ENCODE measurements at regions not wholly inside any gene's neighbourhood (a gene's known extent, or its start where the extent isn't known, plus 50 kb on each side); places are given as distances from the start of the nearest gene placed in this dataset.

DNA sequence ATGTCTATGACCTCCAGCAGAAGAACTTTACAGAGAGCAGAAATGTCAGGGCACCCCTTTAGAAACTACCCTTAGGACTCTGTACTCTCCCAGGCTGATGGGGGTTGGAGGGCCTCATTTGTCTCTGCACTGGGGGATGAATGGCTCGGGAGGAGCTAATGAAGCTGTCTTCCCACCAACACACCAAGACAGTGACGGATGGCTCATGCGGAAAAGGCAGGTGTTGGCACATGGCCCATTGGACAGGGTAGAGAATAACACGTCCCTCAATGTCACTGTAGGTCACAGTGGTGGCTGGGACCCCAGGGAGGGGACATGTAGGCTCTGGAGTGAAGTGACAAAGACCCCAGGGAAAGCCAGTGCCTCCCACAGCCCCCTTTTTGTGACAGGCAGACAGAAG, 64.0 kb upstream of the PCBD1 start:
- no peaks in the 10 kb centered on the region for H3K4me1 ChIP-seq (ENCODE audit: control insufficient read depth, insufficient read depth, low read length)
- H3K36me3 ChIP-seq (ENCODE audit: control insufficient read depth, insufficient read depth, low read length): no peaks in the 10 kb centered on the region
- H3K4me3 ChIP-seq (ENCODE audit: low read length): no peak overlapping the region
- intact Hi-C loops (cut with micrococcal nuclease): no loop called here
- no peaks in the 10 kb centered on the region for H3K36me3 Mint-ChIP-seq
- H3K9me3 Mint-ChIP-seq: no peaks in the 10 kb centered on the region
- no peaks in the 10 kb centered on the region for H3K9me3 ChIP-seq (ENCODE audit: control insufficient read depth, insufficient read depth, low read length)
- no peaks in the 10 kb centered on the region for H3K27me3 ChIP-seq (ENCODE audit: control insufficient read depth, insufficient read depth, low read length)
- 73% methylated on average over 3 of the region's 4 CpGs for WGBS (ENCODE audit: insufficient coverage)
- no peak overlapping the region for H3K27ac Mint-ChIP-seq
- TF ChIP-seq, protein P1, sequence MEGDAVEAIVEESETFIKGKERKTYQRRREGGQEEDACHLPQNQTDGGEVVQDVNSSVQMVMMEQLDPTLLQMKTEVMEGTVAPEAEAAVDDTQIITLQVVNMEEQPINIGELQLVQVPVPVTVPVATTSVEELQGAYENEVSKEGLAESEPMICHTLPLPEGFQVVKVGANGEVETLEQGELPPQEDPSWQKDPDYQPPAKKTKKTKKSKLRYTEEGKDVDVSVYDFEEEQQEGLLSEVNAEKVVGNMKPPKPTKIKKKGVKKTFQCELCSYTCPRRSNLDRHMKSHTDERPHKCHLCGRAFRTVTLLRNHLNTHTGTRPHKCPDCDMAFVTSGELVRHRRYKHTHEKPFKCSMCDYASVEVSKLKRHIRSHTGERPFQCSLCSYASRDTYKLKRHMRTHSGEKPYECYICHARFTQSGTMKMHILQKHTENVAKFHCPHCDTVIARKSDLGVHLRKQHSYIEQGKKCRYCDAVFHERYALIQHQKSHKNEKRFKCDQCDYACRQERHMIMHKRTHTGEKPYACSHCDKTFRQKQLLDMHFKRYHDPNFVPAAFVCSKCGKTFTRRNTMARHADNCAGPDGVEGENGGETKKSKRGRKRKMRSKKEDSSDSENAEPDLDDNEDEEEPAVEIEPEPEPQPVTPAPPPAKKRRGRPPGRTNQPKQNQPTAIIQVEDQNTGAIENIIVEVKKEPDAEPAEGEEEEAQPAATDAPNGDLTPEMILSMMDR (IDR thresholded peaks at IDR 0.05): no peak
- no peaks in the 10 kb centered on the region for H3K4me1 Mint-ChIP-seq
- H3K4me3 Mint-ChIP-seq: no peak overlapping the region
- H3K27me3 Mint-ChIP-seq (ENCODE audit: low read depth in 2 of 2): peaks cover 0 to 6% of the 10 kb centered on the region in 2 donors
- ATAC-seq (no peak), DNase-seq (no peak)
- H3K27ac ChIP-seq (ENCODE audit: low read length): no peak overlapping the region

DNA sequence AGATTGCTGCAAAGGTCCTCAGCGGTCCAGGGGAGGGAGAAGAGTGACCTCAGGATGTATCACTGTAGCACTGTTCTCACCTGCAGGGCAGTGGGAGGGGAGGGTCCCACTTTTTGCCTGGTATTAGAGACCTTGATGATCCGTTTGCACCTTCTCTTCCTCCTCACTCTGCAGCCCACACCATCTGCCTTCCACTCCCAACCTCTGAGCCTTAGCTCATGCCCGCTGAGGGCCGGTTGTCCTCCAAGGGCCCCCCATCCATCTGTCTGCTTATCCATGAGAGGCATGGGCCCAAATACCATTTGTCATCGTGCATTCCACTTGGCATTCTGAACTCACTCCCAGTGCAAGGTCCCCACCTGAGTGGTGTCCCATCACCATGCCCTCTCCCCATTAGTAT, 64.6 kb upstream of the PCBD1 start:
- TF ChIP-seq, protein P1 (IDR thresholded peaks at IDR 0.05): no peak
- no peak overlapping the region for H3K27ac Mint-ChIP-seq
- H3K27me3 ChIP-seq (ENCODE audit: control insufficient read depth, insufficient read depth, low read length): no peaks in the 10 kb centered on the region
- H3K9me3 ChIP-seq (ENCODE audit: control insufficient read depth, insufficient read depth, low read length): no peaks in the 10 kb centered on the region
- H3K4me3 ChIP-seq (ENCODE audit: low read length): no peak overlapping the region
- no peaks in the 10 kb centered on the region for H3K36me3 Mint-ChIP-seq
- peaks cover 0 to 6% of the 10 kb centered on the region in 2 donors for H3K27me3 Mint-ChIP-seq (ENCODE audit: low read depth in 2 of 2)
- H3K4me1 Mint-ChIP-seq: no peaks in the 10 kb centered on the region
- H3K9me3 Mint-ChIP-seq: no peaks in the 10 kb centered on the region
- H3K36me3 ChIP-seq (ENCODE audit: control insufficient read depth, insufficient read depth, low read length): no peaks in the 10 kb centered on the region
- ATAC-seq: no peak
- WGBS (ENCODE audit: insufficient coverage): 78% methylated on average over 5 of the region's 5 CpGs
- no peak for DNase-seq
- no peaks in the 10 kb centered on the region for H3K4me1 ChIP-seq (ENCODE audit: control insufficient read depth, insufficient read depth, low read length)
- intact Hi-C loops (cut with micrococcal nuclease): no loop called here
- no peak overlapping the region for H3K27ac ChIP-seq (ENCODE audit: low read length)
- H3K4me3 Mint-ChIP-seq: no peak overlapping the region

DNA sequence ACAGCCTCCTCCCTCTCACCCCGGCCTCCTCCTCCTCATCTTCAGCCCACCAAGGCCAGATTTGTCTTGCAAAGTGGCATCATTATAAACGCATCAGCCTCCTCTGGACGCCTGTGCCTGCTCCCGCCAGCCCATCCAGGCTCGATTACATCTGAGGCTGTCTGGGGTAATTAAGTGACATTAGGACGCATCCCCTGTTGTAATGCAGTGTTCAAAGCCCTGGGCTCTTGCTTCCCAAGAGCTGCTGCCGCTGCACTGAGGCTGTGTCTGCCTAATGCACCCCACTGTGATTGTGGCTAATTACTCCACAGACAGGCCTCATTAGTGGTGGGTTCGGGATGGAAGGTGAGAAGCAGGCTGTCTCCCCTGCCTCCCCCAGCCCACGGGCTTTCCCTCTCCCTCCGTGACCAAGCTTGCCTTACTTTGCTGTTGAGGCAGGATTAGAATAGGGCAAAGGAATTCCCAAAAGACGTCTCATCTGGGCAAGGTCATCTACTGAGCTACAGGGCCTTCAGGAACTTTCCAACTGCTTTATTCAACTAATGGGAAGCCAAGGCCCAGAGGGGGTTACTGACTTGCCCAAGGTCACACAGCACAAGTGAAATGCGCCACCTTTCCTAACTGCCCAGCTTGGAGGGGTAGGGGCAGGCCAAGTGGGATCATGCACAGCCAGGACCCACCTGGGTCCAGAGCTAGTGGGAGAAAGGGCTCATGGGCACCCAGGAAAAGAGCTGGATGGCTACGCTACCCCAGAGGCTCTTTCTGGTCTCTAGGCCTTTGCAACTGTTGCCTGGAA, 66.2 kb upstream of the PCBD1 start:
- Histone ChIP-seq H3K27ac (ENCODE audit: low read length) (no peak overlapping the region), H3K4me1 (ENCODE audit: control insufficient read depth, insufficient read depth, low read length) (no peaks in the 10 kb centered on the region), H3K9me3 (ENCODE audit: control insufficient read depth, insufficient read depth, low read length) (no peaks in the 10 kb centered on the region), H3K27me3 (ENCODE audit: control insufficient read depth, insufficient read depth, low read length) (no peaks in the 10 kb centered on the region), H3K4me3 (ENCODE audit: low read length) (no peak overlapping the region), H3K36me3 (ENCODE audit: control insufficient read depth, insufficient read depth, low read length) (no peaks in the 10 kb centered on the region)
- no peak overlapping the region for H3K4me3 Mint-ChIP-seq
- H3K27ac Mint-ChIP-seq: no peak overlapping the region
- DNase-seq: no peak
- H3K9me3 Mint-ChIP-seq: no peaks in the 10 kb centered on the region
- no peak for ATAC-seq
- WGBS (ENCODE audit: insufficient coverage): 83% methylated on average over 11 of the region's 13 CpGs
- intact Hi-C loops (cut with micrococcal nuclease): no loop called here
- H3K36me3 Mint-ChIP-seq: no peaks in the 10 kb centered on the region
- peaks cover 0 to 6% of the 10 kb centered on the region in 2 donors for H3K27me3 Mint-ChIP-seq (ENCODE audit: low read depth in 2 of 2)
- H3K4me1 Mint-ChIP-seq: no peaks in the 10 kb centered on the region
- TF ChIP-seq, protein P1 (IDR thresholded peaks at IDR 0.05): no peak
